RWPE2 (cell line): ENCODE measurements at regions not wholly inside any gene's neighbourhood (a gene's known extent, or its start where the extent isn't known, plus 50 kb on each side); places are given as distances from the start of the nearest gene placed in this dataset.

Source experiments
- ATAC-seq: fragments of 200-7000 bp; cut with Tn5 transposase; 3 replicates; pipeline ENCODE4 v1.9.1; 2021; ENCODE audit warnings: low read depth
- DNase-seq: peaks from one replicate; pipeline ENCODE4 v3.0.0-alpha.2; 2020; ENCODE audit warnings: low spot score
- H3K27ac ChIP-seq: fragments of 450-650 bp; 2 replicates; pipeline ENCODE4 v1.5.1; 2017; ENCODE audit warnings: mild to moderate bottlenecking; ENCODE audit not compliant: poor library complexity, severe bottlenecking
- H3K27me3 ChIP-seq: fragments of 250-450 bp; sonication (Bioruptor Pico); 2 replicates; pipeline ENCODE4 v1.5.1; 2021; ENCODE audit warnings: mild to moderate bottlenecking, moderate library complexity; ENCODE audit not compliant: insufficient read depth, poor library complexity, severe bottlenecking
- H3K36me3 ChIP-seq: fragments of 250-450 bp; sonication (Bioruptor Pico); 2 replicates; pipeline ENCODE4 v1.5.1; 2020; ENCODE audit warnings: low read depth, mild to moderate bottlenecking, moderate library complexity
- H3K4me1 ChIP-seq: fragments of 250-450 bp; sonication (Bioruptor Pico); 2 replicates; pipeline ENCODE4 v1.5.1; 2021; ENCODE audit warnings: mild to moderate bottlenecking, moderate library complexity; ENCODE audit not compliant: insufficient read depth, poor library complexity, severe bottlenecking
- H3K4me3 ChIP-seq: fragments of 250-450 bp; sonication (Bioruptor Pico); 2 replicates; pipeline ENCODE4 v1.5.1; 2021; ENCODE audit warnings: mild to moderate bottlenecking, moderate library complexity; ENCODE audit not compliant: severe bottlenecking
- H3K9me3 ChIP-seq: fragments of 250-450 bp; sonication (Bioruptor Pico); 2 replicates; pipeline ENCODE4 v1.5.1; 2021; ENCODE audit warnings: mild to moderate bottlenecking, moderate library complexity; ENCODE audit not compliant: severe bottlenecking
- CTCF ChIP-seq: fragments of 450-650 bp; IDR thresholded peaks from one replicate; pipeline ENCODE4 v1.5.1; 2017; ENCODE audit warnings: mild to moderate bottlenecking, moderate library complexity; ENCODE audit not compliant: poor library complexity, severe bottlenecking

GRCh38 chr5:62168506-62169281 lies 137.3 kb upstream of the KIF2A start:
- H3K27ac ChIP-seq: no peak overlapping the region
- H3K36me3 ChIP-seq: no peaks in the 10 kb centered on the region
- TF ChIP-seq CTCF: no peak
- DNase-seq (no peak), ATAC-seq (no peak)
- no peak overlapping the region for H3K4me3 ChIP-seq
- H3K4me1 ChIP-seq: peaks cover 5% of the 10 kb centered on the region
- no peaks in the 10 kb centered on the region for H3K27me3 ChIP-seq
- no peaks in the 10 kb centered on the region for H3K9me3 ChIP-seq

- no peaks in the 10 kb centered on the region for H3K4me1 ChIP-seq
- H3K27me3 ChIP-seq: no peaks in the 10 kb centered on the region
Measured at GRCh38 chr5:62178258-62178657, 127.7 kb upstream of the KIF2A start.

GRCh38 chr5:62182802-62183201 lies 123.2 kb upstream of the KIF2A start:
- Histone ChIP-seq H3K27ac (no peak overlapping the region), H3K4me3 (no peak overlapping the region), H3K4me1 (no peaks in the 10 kb centered on the region), H3K27me3 (no peaks in the 10 kb centered on the region), H3K9me3 (no peaks in the 10 kb centered on the region), H3K36me3 (no peaks in the 10 kb centered on the region)
- DNase-seq (no peak), ATAC-seq (no peak)
- TF ChIP-seq CTCF: no peak

More at GRCh38 chr5:62178258-62178657, 127.7 kb upstream of the KIF2A start:
- ATAC-seq: peak; percentile 38; the same call in 1 of the 3 replicates
- H3K4me3 ChIP-seq: no peak overlapping the region
- no peaks in the 10 kb centered on the region for H3K9me3 ChIP-seq
- H3K36me3 ChIP-seq: no peaks in the 10 kb centered on the region
- TF ChIP-seq CTCF: no peak
- no peak for DNase-seq
- no peak overlapping the region for H3K27ac ChIP-seq

- no peak for ATAC-seq
- no peaks in the 10 kb centered on the region for H3K36me3 ChIP-seq
- H3K9me3 ChIP-seq: no peaks in the 10 kb centered on the region
- H3K27me3 ChIP-seq: no peaks in the 10 kb centered on the region
- no peak overlapping the region for H3K27ac ChIP-seq
- no peak for TF ChIP-seq CTCF
- no peak overlapping the region for H3K4me3 ChIP-seq
- no peak for DNase-seq
- H3K4me1 ChIP-seq: no peaks in the 10 kb centered on the region
Measured at GRCh38 chr5:62183727-62184126, 122.3 kb upstream of the KIF2A start.

- TF ChIP-seq CTCF: no peak
- Histone ChIP-seq H3K36me3 (no peaks in the 10 kb centered on the region), H3K27me3 (no peaks in the 10 kb centered on the region), H3K9me3 (no peaks in the 10 kb centered on the region), H3K27ac (no peak overlapping the region), H3K4me3 (no peak overlapping the region), H3K4me1 (no peaks in the 10 kb centered on the region)
- ATAC-seq: no peak
- no peak for DNase-seq
Measured at GRCh38 chr5:62184444-62184843, 121.6 kb upstream of the KIF2A start.
